ENCODE measurements at regions not wholly inside any gene's neighbourhood (a gene's known extent, or its start where the extent isn't known, plus 50 kb on each side); places are given as distances from the start of the nearest gene placed in this dataset.

DNA sequence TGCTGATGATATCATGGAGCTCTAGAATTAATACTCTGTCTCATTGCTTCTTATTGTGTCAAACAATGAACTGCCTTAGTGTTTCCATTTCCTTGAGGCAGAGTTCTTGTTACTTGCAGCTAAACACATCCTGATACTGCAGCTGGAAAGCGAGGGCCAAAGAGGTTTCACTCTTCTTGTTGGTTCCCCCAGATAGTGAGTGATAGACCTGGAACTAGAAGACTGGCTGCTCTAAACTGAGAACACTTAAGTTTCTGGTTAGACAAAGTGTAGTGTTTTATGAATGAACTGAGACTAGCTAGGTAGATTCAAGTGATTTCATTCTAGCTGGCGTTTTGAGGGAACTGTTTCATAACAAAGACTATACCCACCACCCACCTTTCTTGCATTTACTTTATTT is 321.7 kb downstream of the TXNL1 start:
- no peaks in the 10 kb centered on the region for H3K36me3 Mint-ChIP-seq (ENCODE audit: low read depth, unreplicated experiment)
- Histone ChIP-seq H2AFZ (ENCODE audit: low read depth, low read length) (no peak overlapping the region), H3K36me3 (ENCODE audit: insufficient read depth, low read length) (no peaks in the 10 kb centered on the region), H3K9me3 (ENCODE audit: insufficient read depth, low read depth, low read length) (no peaks in the 10 kb centered on the region), H3K4me2 (ENCODE audit: low read length) (no peak overlapping the region), H3K4me1 (ENCODE audit: insufficient read depth, low read length) (no peaks in the 10 kb centered on the region), H3K27ac (ENCODE audit: low read depth, low read length) (no peak overlapping the region), H3K27me3 (ENCODE audit: insufficient read depth, low read length) (no peaks in the 10 kb centered on the region), H3K4me3 (ENCODE audit: insufficient read depth, low read depth, low read length) (no peak overlapping the region), H3K9ac (ENCODE audit: low read length) (no peak overlapping the region), H4K20me1 (ENCODE audit: insufficient read depth, low read length) (no peaks in the 10 kb centered on the region), H3K79me2 (ENCODE audit: insufficient read depth, low read length) (no peaks in the 10 kb centered on the region)
- no peaks in the 10 kb centered on the region for H3K9me3 Mint-ChIP-seq (ENCODE audit: unreplicated experiment)
- H3K4me1 Mint-ChIP-seq (ENCODE audit: low read depth, unreplicated experiment), result peaks cover 15% of the 10 kb centered on the region
- H3K27me3 Mint-ChIP-seq (ENCODE audit: low read depth, unreplicated experiment), result peaks cover 2% of the 10 kb centered on the region
- FAIRE-seq (no peak), DNase-seq (ENCODE audit: low read depth) (no peak)
- no peak for TF ChIP-seq EZH2 (IDR thresholded peaks at IDR 0.05; ENCODE audit: insufficient read depth, low read length)
- TF ChIP-seq, protein P1, sequence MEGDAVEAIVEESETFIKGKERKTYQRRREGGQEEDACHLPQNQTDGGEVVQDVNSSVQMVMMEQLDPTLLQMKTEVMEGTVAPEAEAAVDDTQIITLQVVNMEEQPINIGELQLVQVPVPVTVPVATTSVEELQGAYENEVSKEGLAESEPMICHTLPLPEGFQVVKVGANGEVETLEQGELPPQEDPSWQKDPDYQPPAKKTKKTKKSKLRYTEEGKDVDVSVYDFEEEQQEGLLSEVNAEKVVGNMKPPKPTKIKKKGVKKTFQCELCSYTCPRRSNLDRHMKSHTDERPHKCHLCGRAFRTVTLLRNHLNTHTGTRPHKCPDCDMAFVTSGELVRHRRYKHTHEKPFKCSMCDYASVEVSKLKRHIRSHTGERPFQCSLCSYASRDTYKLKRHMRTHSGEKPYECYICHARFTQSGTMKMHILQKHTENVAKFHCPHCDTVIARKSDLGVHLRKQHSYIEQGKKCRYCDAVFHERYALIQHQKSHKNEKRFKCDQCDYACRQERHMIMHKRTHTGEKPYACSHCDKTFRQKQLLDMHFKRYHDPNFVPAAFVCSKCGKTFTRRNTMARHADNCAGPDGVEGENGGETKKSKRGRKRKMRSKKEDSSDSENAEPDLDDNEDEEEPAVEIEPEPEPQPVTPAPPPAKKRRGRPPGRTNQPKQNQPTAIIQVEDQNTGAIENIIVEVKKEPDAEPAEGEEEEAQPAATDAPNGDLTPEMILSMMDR (IDR thresholded peaks at IDR 0.05; ENCODE audit: insufficient read depth, low read depth, low read length), result no peak
- H3K27ac Mint-ChIP-seq (ENCODE audit: unreplicated experiment), result no peak overlapping the region
- H3K4me3 Mint-ChIP-seq (ENCODE audit: unreplicated experiment), result no peak overlapping the region

DNA sequence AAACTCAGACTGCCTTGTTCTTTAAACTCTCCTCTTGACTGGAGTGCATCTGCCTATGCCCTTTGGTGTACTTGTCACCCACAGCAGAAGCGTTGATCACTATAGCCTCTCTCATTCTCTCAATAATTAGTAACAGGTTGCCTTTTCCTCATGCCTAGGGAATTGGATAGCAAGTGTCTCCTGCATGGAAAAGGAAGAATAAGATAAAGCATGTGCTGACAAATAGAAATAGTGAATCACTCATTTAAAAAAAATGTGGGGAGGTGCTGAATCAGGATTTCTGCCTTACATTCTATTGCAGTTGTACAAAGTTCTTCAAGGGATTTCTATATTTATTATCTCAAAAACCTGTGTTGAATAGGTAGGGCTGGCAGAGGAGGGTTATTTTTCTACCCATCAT is 323.0 kb downstream of the TXNL1 start:
- H3K4me3 Mint-ChIP-seq (ENCODE audit: unreplicated experiment), result no peak overlapping the region
- no peak overlapping the region for H3K9ac ChIP-seq (ENCODE audit: low read length)
- no peak overlapping the region for H2AFZ ChIP-seq (ENCODE audit: low read depth, low read length)
- no peaks in the 10 kb centered on the region for H3K9me3 ChIP-seq (ENCODE audit: insufficient read depth, low read depth, low read length)
- peaks cover 2% of the 10 kb centered on the region for H3K27me3 Mint-ChIP-seq (ENCODE audit: low read depth, unreplicated experiment)
- no peaks in the 10 kb centered on the region for H3K36me3 ChIP-seq (ENCODE audit: insufficient read depth, low read length)
- TF ChIP-seq EZH2 (IDR thresholded peaks at IDR 0.05; ENCODE audit: insufficient read depth, low read length), result no peak
- TF ChIP-seq, protein P1 (IDR thresholded peaks at IDR 0.05; ENCODE audit: insufficient read depth, low read depth, low read length), result no peak
- H3K27ac ChIP-seq (ENCODE audit: low read depth, low read length), result no peak overlapping the region
- H3K4me3 ChIP-seq (ENCODE audit: insufficient read depth, low read depth, low read length), result no peak overlapping the region
- H3K9me3 Mint-ChIP-seq (ENCODE audit: unreplicated experiment), result no peaks in the 10 kb centered on the region
- no peaks in the 10 kb centered on the region for H3K4me1 ChIP-seq (ENCODE audit: insufficient read depth, low read length)
- H3K27me3 ChIP-seq (ENCODE audit: insufficient read depth, low read length), result no peaks in the 10 kb centered on the region
- no peak overlapping the region for H3K27ac Mint-ChIP-seq (ENCODE audit: unreplicated experiment)
- no peaks in the 10 kb centered on the region for H4K20me1 ChIP-seq (ENCODE audit: insufficient read depth, low read length)
- peak; percentile 55 for DNase-seq (ENCODE audit: low read depth)
- H3K4me1 Mint-ChIP-seq (ENCODE audit: low read depth, unreplicated experiment), result peaks cover 15% of the 10 kb centered on the region
- H3K79me2 ChIP-seq (ENCODE audit: insufficient read depth, low read length), result no peaks in the 10 kb centered on the region
- H3K4me2 ChIP-seq (ENCODE audit: low read length), result no peak overlapping the region
- peak; percentile 50 for FAIRE-seq
- H3K36me3 Mint-ChIP-seq (ENCODE audit: low read depth, unreplicated experiment), result no peaks in the 10 kb centered on the region

DNA sequence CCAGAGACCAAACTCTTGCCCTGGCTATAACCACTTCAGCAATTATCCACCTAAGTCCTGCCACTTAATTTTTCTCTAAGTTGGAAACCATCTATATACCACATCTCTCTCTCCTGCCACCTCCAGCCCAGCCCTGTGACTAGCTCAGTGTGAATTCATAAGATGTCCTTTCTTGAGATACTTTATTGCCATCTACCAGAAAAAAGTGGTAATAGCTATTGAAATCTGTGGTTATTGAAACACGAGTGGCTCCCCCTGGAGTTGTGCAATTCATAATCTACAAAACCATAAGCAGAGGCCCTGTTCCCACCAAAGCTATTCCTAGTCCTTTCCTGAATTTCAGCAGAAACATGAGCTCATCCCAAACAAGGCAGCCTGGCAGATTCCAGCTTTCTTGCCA is 324.0 kb downstream of the TXNL1 start:
- Mint-ChIP-seq H3K4me3 (ENCODE audit: unreplicated experiment) (no peak overlapping the region), H3K36me3 (ENCODE audit: low read depth, unreplicated experiment) (no peaks in the 10 kb centered on the region), H3K27me3 (ENCODE audit: low read depth, unreplicated experiment) (no peaks in the 10 kb centered on the region), H3K4me1 (ENCODE audit: low read depth, unreplicated experiment) (peaks cover 15% of the 10 kb centered on the region), H3K9me3 (ENCODE audit: unreplicated experiment) (no peaks in the 10 kb centered on the region), H3K27ac (ENCODE audit: unreplicated experiment) (no peak overlapping the region)
- Histone ChIP-seq H3K36me3 (ENCODE audit: insufficient read depth, low read length) (no peaks in the 10 kb centered on the region), H3K27me3 (ENCODE audit: insufficient read depth, low read length) (no peaks in the 10 kb centered on the region), H3K27ac (ENCODE audit: low read depth, low read length) (no peak overlapping the region), H3K9me3 (ENCODE audit: insufficient read depth, low read depth, low read length) (no peaks in the 10 kb centered on the region), H2AFZ (ENCODE audit: low read depth, low read length) (no peak overlapping the region), H3K4me2 (ENCODE audit: low read length) (no peak overlapping the region), H4K20me1 (ENCODE audit: insufficient read depth, low read length) (no peaks in the 10 kb centered on the region), H3K4me1 (ENCODE audit: insufficient read depth, low read length) (no peaks in the 10 kb centered on the region), H3K4me3 (ENCODE audit: insufficient read depth, low read depth, low read length) (no peak overlapping the region), H3K79me2 (ENCODE audit: insufficient read depth, low read length) (no peaks in the 10 kb centered on the region), H3K9ac (ENCODE audit: low read length) (no peak overlapping the region)
- DNase-seq (ENCODE audit: low read depth) (no peak), FAIRE-seq (peak; percentile 17)
- TF ChIP-seq EZH2 (IDR thresholded peaks at IDR 0.05; ENCODE audit: insufficient read depth, low read length), result no peak
- TF ChIP-seq, protein P1 (IDR thresholded peaks at IDR 0.05; ENCODE audit: insufficient read depth, low read depth, low read length), result no peak
